NCI-H2029 (cell line): ENCODE measurements at regions not wholly inside any gene's neighbourhood (a gene's known extent, or its start where the extent isn't known, plus 50 kb on each side); places are given as distances from the start of the nearest gene placed in this dataset.
"Not testable (repeated sequence)": the region's sequence is repeated elsewhere in the genome, so short reads cannot be mapped to it uniquely, and the experiment has no call there.

ENCODE experiments used
- DNase-seq: peaks from one replicate; lab custom pipeline; 2025; lab: John Stamatoyannopoulos, UW

GRCh38 chr14:83559721-83560120 lies 1970.2 kb upstream of the FLRT2 start:
- DNase-seq = no peak

- DNase-seq = no peak
Observed at GRCh38 chr14:83561261-83561660, 1968.7 kb upstream of the FLRT2 start.

GRCh38 chr14:83566567-83566966 lies 1963.4 kb upstream of the FLRT2 start:
- DNase-seq = no peak

- DNase-seq = no peak
Observed at GRCh38 chr14:83568141-83568540, 1961.8 kb upstream of the FLRT2 start.

- DNase-seq = no peak
Observed at GRCh38 chr14:83575301-83575700, 1954.6 kb upstream of the FLRT2 start.

- DNase-seq = no peak
Observed at GRCh38 chr14:83583201-83583600, 1946.7 kb upstream of the FLRT2 start.

GRCh38 chr14:83594874-83595273 lies 1935.1 kb upstream of the FLRT2 start:
- DNase-seq = no peak

- DNase-seq = no peak
Observed at GRCh38 chr14:83607682-83608081, 1922.3 kb upstream of the FLRT2 start.

- no peak for DNase-seq
Observed at GRCh38 chr14:83611491-83611890, 1918.5 kb upstream of the FLRT2 start.

- no peak for DNase-seq
Observed at GRCh38 chr14:83611906-83612390, 1918.0 kb upstream of the FLRT2 start.

- no peak for DNase-seq
Observed at GRCh38 chr14:83614956-83615355, 1915.0 kb upstream of the FLRT2 start.

GRCh38 chr14:83624541-83624940 lies 1905.4 kb upstream of the FLRT2 start:
- DNase-seq = no peak

- DNase-seq = no peak
Observed at GRCh38 chr14:83632375-83632774, 1897.6 kb upstream of the FLRT2 start.

GRCh38 chr14:83638748-83639504 lies 1891.0 kb upstream of the FLRT2 start:
- DNase-seq = no peak

- DNase-seq = not testable (repeated sequence)
Observed at GRCh38 chr14:83639505-83639875, 1890.5 kb upstream of the FLRT2 start.

- DNase-seq = no peak
Observed at GRCh38 chr14:83646228-83646627, 1883.7 kb upstream of the FLRT2 start.

GRCh38 chr14:83660597-83660996 lies 1869.3 kb upstream of the FLRT2 start:
- no peak for DNase-seq

GRCh38 chr14:83664389-83664788 lies 1865.6 kb upstream of the FLRT2 start:
- no peak for DNase-seq

- no peak for DNase-seq
Observed at GRCh38 chr14:83689265-83689664, 1840.7 kb upstream of the FLRT2 start.

GRCh38 chr14:83697099-83697498 lies 1832.8 kb upstream of the FLRT2 start:
- DNase-seq = no peak

GRCh38 chr14:83702619-83703018 lies 1827.3 kb upstream of the FLRT2 start:
- DNase-seq = no peak

GRCh38 chr14:83706231-83706954 lies 1823.6 kb upstream of the FLRT2 start:
- no peak for DNase-seq

- DNase-seq = no peak
Observed at GRCh38 chr14:83707056-83707455, 1822.9 kb upstream of the FLRT2 start.
